Lung (tissue), 11 donors: ENCODE measurements at regions not wholly inside any gene's neighbourhood (a gene's known extent, or its start where the extent isn't known, plus 50 kb on each side); places are given as distances from the start of the nearest gene placed in this dataset.

Experiments
- ATAC-seq: fragments of 200-7000 bp; cut with Tn5 transposase; one replicate; pipeline ENCODE4 v1.9.1; 2020; ENCODE audit warnings: moderate number of reproducible peaks; ENCODE audit not compliant: insufficient read depth, low FRiP score
- DNase-seq, 3 donors: peaks; one replicate each; pipeline ENCODE4 v3.0.0-alpha.2; 2013 to 2017
- H3K27ac ChIP-seq, 2 donors: one replicate each; pipeline ENCODE4 v1.5.1; 2013; ENCODE audit warnings: mild to moderate bottlenecking in 2 of 2, moderate library complexity in 2 of 2, control low read depth in 1 of 2, inconsistent platforms in 1 of 2, low read depth in 1 of 2, low read length in 1 of 2
- H3K27me3 ChIP-seq, 3 donors: one replicate each; pipeline ENCODE4 v1.5.1; 2013; ENCODE audit warnings: low read length in 2 of 3; ENCODE audit not compliant: control insufficient read depth in 3 of 3, insufficient read depth in 3 of 3
- H3K36me3 ChIP-seq, 4 donors: one replicate each; pipeline ENCODE4 v1.5.1; 2013; ENCODE audit warnings: low read length in 4 of 4, mild to moderate bottlenecking in 1 of 4, moderate library complexity in 1 of 4; ENCODE audit not compliant: control insufficient read depth in 4 of 4, insufficient read depth in 4 of 4
- H3K4me1 ChIP-seq, 5 donors: one replicate each; pipeline ENCODE4 v1.5.1; 2013; ENCODE audit warnings: low read length in 5 of 5, mild to moderate bottlenecking in 2 of 5, moderate library complexity in 1 of 5; ENCODE audit not compliant: control insufficient read depth in 5 of 5, insufficient read depth in 5 of 5
- H3K4me3 ChIP-seq: one replicate; pipeline ENCODE4 v1.5.1; 2013; ENCODE audit warnings: mild to moderate bottlenecking, control low read depth, moderate library complexity
- H3K9ac ChIP-seq, 2 donors: one replicate each; pipeline ENCODE4 v1.5.1; 2013; ENCODE audit warnings: low read length in 2 of 2, control low read depth in 1 of 2; ENCODE audit not compliant: insufficient read depth in 1 of 2
- H3K9me3 ChIP-seq, 4 donors: one replicate each; pipeline ENCODE4 v1.5.1; 2013; ENCODE audit warnings: low read length in 3 of 4, mild to moderate bottlenecking in 1 of 4, moderate library complexity in 1 of 4; ENCODE audit not compliant: control insufficient read depth in 4 of 4, insufficient read depth in 3 of 4
- WGBS, 2 donors: extraction: QIAGEN DNeasy Blood & Tissue Kit; methylation state at CpG; one replicate each; pipeline ENCODE4 v1.1.7; 2013; 5-methylcytosine and 5-hydroxymethylcytosine counted together
- TF ChIP-seq, protein P1 (sequence below): IDR thresholded peaks from 2 replicates; pipeline ENCODE4 v1.5.1; 2012; ENCODE audit warnings: mild to moderate bottlenecking; ENCODE audit errors: control extremely low read depth, extremely low read depth
- donor health status: control.
- donor health status: control.
- donor health status: Bipolar disorder and iron deficiency.
- donor health status: healthy.
- donor health status: DM: yes; HTN: yes; CAD: no.

GRCh38 chr7:46157404-46157803 is 236.3 kb upstream of the IGFBP3 start:
- H3K9ac ChIP-seq, result no peak overlapping the region

GRCh38 chr7:46156853-46157252 is 235.8 kb upstream of the IGFBP3 start:
- Histone ChIP-seq H3K9ac (no peak overlapping the region), H3K9me3 (no peaks in the 10 kb centered on the region), H3K27me3 (no peaks in the 10 kb centered on the region), H3K27ac (no peak overlapping the region), H3K36me3 (no peaks in the 10 kb centered on the region), H3K4me3 (no peak overlapping the region), H3K4me1 (no peaks in the 10 kb centered on the region)
- 60% methylated on average over 2 of the region's 2 CpGs for WGBS, 2 donors
- DNase-seq (no peak), ATAC-seq (no peak)
- TF ChIP-seq, protein P1, sequence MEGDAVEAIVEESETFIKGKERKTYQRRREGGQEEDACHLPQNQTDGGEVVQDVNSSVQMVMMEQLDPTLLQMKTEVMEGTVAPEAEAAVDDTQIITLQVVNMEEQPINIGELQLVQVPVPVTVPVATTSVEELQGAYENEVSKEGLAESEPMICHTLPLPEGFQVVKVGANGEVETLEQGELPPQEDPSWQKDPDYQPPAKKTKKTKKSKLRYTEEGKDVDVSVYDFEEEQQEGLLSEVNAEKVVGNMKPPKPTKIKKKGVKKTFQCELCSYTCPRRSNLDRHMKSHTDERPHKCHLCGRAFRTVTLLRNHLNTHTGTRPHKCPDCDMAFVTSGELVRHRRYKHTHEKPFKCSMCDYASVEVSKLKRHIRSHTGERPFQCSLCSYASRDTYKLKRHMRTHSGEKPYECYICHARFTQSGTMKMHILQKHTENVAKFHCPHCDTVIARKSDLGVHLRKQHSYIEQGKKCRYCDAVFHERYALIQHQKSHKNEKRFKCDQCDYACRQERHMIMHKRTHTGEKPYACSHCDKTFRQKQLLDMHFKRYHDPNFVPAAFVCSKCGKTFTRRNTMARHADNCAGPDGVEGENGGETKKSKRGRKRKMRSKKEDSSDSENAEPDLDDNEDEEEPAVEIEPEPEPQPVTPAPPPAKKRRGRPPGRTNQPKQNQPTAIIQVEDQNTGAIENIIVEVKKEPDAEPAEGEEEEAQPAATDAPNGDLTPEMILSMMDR, result no peak

More at GRCh38 chr7:46157404-46157803, 236.3 kb upstream of the IGFBP3 start:
- H3K27me3 ChIP-seq, result no peaks in the 10 kb centered on the region
- no peaks in the 10 kb centered on the region for H3K4me1 ChIP-seq
- WGBS, 2 donors, result 88 to 89% methylated on average over 5 of the region's 5 CpGs
- TF ChIP-seq, protein P1, result no peak
- H3K36me3 ChIP-seq, result no peaks in the 10 kb centered on the region
- H3K9me3 ChIP-seq, result no peaks in the 10 kb centered on the region
- no peak for ATAC-seq
- no peak for DNase-seq
- no peak overlapping the region for H3K27ac ChIP-seq
- no peak overlapping the region for H3K4me3 ChIP-seq

GRCh38 chr7:46156086-46156485 is 235.0 kb upstream of the IGFBP3 start:
- ATAC-seq (no peak), DNase-seq (no peak)
- Histone ChIP-seq H3K27me3 (no peaks in the 10 kb centered on the region), H3K27ac (no peak overlapping the region), H3K36me3 (no peaks in the 10 kb centered on the region), H3K4me3 (no peak overlapping the region), H3K4me1 (no peaks in the 10 kb centered on the region), H3K9me3 (no peaks in the 10 kb centered on the region), H3K9ac (no peak overlapping the region)
- WGBS, 2 donors, result 87 to 91% methylated on average over 3 of the region's 3 CpGs
- TF ChIP-seq, protein P1, result no peak

- no peak for ATAC-seq
- TF ChIP-seq, protein P1, result no peak
- DNase-seq, result no peak
- 85 to 90% methylated on average over 4 of the region's 4 CpGs for WGBS, 2 donors
- Histone ChIP-seq H3K27me3 (no peaks in the 10 kb centered on the region), H3K9me3 (no peaks in the 10 kb centered on the region), H3K9ac (no peak overlapping the region), H3K36me3 (no peaks in the 10 kb centered on the region), H3K4me3 (no peak overlapping the region), H3K4me1 (no peaks in the 10 kb centered on the region), H3K27ac (no peak overlapping the region)
These were observed 234.3 kb upstream of the IGFBP3 start for GRCh38 chr7:46155367-46155766.
